ENCODE measurements at regions not wholly inside any gene's neighbourhood (a gene's known extent, or its start where the extent isn't known, plus 50 kb on each side); places are given as distances from the start of the nearest gene placed in this dataset.

GRCh38 chr5:2205596-2206226 lies 323.0 kb upstream of the IRX4 start:
- TF ChIP-seq CTCF (IDR thresholded peaks at IDR 0.05), result no peak
- H3K36me3 ChIP-seq (ENCODE audit: low read depth), result no peaks in the 10 kb centered on the region
- H3K4me3 ChIP-seq, result no peak overlapping the region
- intact Hi-C loops (cut with DNase I, micrococcal nuclease), result no loop called here
- no peak for ATAC-seq
- DNase-seq, result no peak
- no peaks in the 10 kb centered on the region for H3K4me1 ChIP-seq (ENCODE audit: low read depth)
- H3K9me3 ChIP-seq, result no peaks in the 10 kb centered on the region

GRCh38 chr5:2205185-2205585 lies 322.5 kb upstream of the IRX4 start:
- no peak for DNase-seq
- Histone ChIP-seq H3K4me1 (ENCODE audit: low read depth) (no peaks in the 10 kb centered on the region), H3K4me3 (no peak overlapping the region), H3K36me3 (ENCODE audit: low read depth) (no peaks in the 10 kb centered on the region), H3K9me3 (no peaks in the 10 kb centered on the region)
- no peak for TF ChIP-seq CTCF (IDR thresholded peaks at IDR 0.05)
- no peak for ATAC-seq
- intact Hi-C loops (cut with DNase I, micrococcal nuclease), result no loop called here

- Histone ChIP-seq H3K9me3 (no peaks in the 10 kb centered on the region), H3K4me1 (ENCODE audit: low read depth) (no peaks in the 10 kb centered on the region), H3K4me3 (no peak overlapping the region), H3K36me3 (ENCODE audit: low read depth) (no peaks in the 10 kb centered on the region)
- no peak for TF ChIP-seq CTCF (IDR thresholded peaks at IDR 0.05)
- ATAC-seq (no peak), DNase-seq (no peak)
- intact Hi-C loops (cut with DNase I, micrococcal nuclease), result no loop called here
Observed at GRCh38 chr5:2204366-2205184, 321.9 kb upstream of the IRX4 start.

GRCh38 chr5:2203774-2204173 lies 321.0 kb upstream of the IRX4 start:
- H3K4me1 ChIP-seq (ENCODE audit: low read depth), result no peaks in the 10 kb centered on the region
- DNase-seq, result no peak
- H3K36me3 ChIP-seq (ENCODE audit: low read depth), result no peaks in the 10 kb centered on the region
- TF ChIP-seq CTCF (IDR thresholded peaks at IDR 0.05), result no peak
- no peak for ATAC-seq
- H3K4me3 ChIP-seq, result no peak overlapping the region
- intact Hi-C loops (cut with DNase I, micrococcal nuclease), result no loop called here
- no peaks in the 10 kb centered on the region for H3K9me3 ChIP-seq

- ATAC-seq (no peak), DNase-seq (no peak)
- intact Hi-C loops (cut with DNase I, micrococcal nuclease), result no loop called here
- no peaks in the 10 kb centered on the region for H3K9me3 ChIP-seq
- no peaks in the 10 kb centered on the region for H3K36me3 ChIP-seq (ENCODE audit: low read depth)
- no peak overlapping the region for H3K4me3 ChIP-seq
- TF ChIP-seq CTCF (IDR thresholded peaks at IDR 0.05), result no peak
- no peaks in the 10 kb centered on the region for H3K4me1 ChIP-seq (ENCODE audit: low read depth)
Observed at GRCh38 chr5:2201832-2202231, 319.1 kb upstream of the IRX4 start.

Measured in mucosa of descending colon (tissue), 3 donors.